IPS-15b (cell line): ENCODE measurements at regions not wholly inside any gene's neighbourhood (a gene's known extent, or its start where the extent isn't known, plus 50 kb on each side); places are given as distances from the start of the nearest gene placed in this dataset.

ENCODE experiments used
- H3K27me3 ChIP-seq: one replicate; pipeline ENCODE4 v1.6.1; 2013; ENCODE audit warnings: low read length; ENCODE audit not compliant: control insufficient read depth, insufficient read depth
- H3K36me3 ChIP-seq: one replicate; pipeline ENCODE4 v1.6.1; 2013; ENCODE audit warnings: low read length; ENCODE audit not compliant: control insufficient read depth, insufficient read depth
- H3K4me1 ChIP-seq: one replicate; pipeline ENCODE4 v1.6.1; 2013; ENCODE audit warnings: mild to moderate bottlenecking, low read length; ENCODE audit not compliant: control insufficient read depth, insufficient read depth
- H3K4me3 ChIP-seq: one replicate; pipeline ENCODE4 v1.5.1; 2013; ENCODE audit warnings: low read depth, low read length
- H3K9ac ChIP-seq: one replicate; pipeline ENCODE4 v1.6.1; 2013; ENCODE audit warnings: low read depth, mild to moderate bottlenecking, low read length
- H3K9me3 ChIP-seq: one replicate; pipeline ENCODE4 v1.6.1; 2013; ENCODE audit warnings: mild to moderate bottlenecking, low read length; ENCODE audit not compliant: control insufficient read depth, insufficient read depth

- H3K4me3 ChIP-seq, result no peak overlapping the region
- no peaks in the 10 kb centered on the region for H3K36me3 ChIP-seq
- no peaks in the 10 kb centered on the region for H3K27me3 ChIP-seq
- no peaks in the 10 kb centered on the region for H3K4me1 ChIP-seq
- H3K9me3 ChIP-seq, result no peaks in the 10 kb centered on the region
- H3K9ac ChIP-seq, result no peak overlapping the region
Measured at GRCh38 chr7:15998617-15999016, 312.1 kb upstream of the MEOX2 start.

GRCh38 chr7:15995027-15995426 is 308.5 kb upstream of the MEOX2 start:
- H3K4me3 ChIP-seq, result no peak overlapping the region
- H3K27me3 ChIP-seq, result no peaks in the 10 kb centered on the region
- H3K36me3 ChIP-seq, result no peaks in the 10 kb centered on the region
- H3K4me1 ChIP-seq, result no peaks in the 10 kb centered on the region
- no peaks in the 10 kb centered on the region for H3K9me3 ChIP-seq
- H3K9ac ChIP-seq, result no peak overlapping the region

GRCh38 chr7:15989194-15989593 is 302.7 kb upstream of the MEOX2 start:
- Histone ChIP-seq H3K36me3 (no peaks in the 10 kb centered on the region), H3K9me3 (no peaks in the 10 kb centered on the region), H3K27me3 (no peaks in the 10 kb centered on the region), H3K4me3 (no peak overlapping the region), H3K4me1 (peaks cover 15% of the 10 kb centered on the region), H3K9ac (no peak overlapping the region)

- no peak overlapping the region for H3K4me3 ChIP-seq
- H3K9me3 ChIP-seq, result no peaks in the 10 kb centered on the region
- H3K4me1 ChIP-seq, result peaks cover 15% of the 10 kb centered on the region
- no peaks in the 10 kb centered on the region for H3K27me3 ChIP-seq
- no peak overlapping the region for H3K9ac ChIP-seq
- H3K36me3 ChIP-seq, result no peaks in the 10 kb centered on the region
Measured at GRCh38 chr7:15985587-15986384, 299.3 kb upstream of the MEOX2 start.

GRCh38 chr7:15977663-15978062 is 291.2 kb upstream of the MEOX2 start:
- Histone ChIP-seq H3K9me3 (no peaks in the 10 kb centered on the region), H3K4me1 (no peaks in the 10 kb centered on the region), H3K36me3 (no peaks in the 10 kb centered on the region), H3K4me3 (no peak overlapping the region), H3K9ac (no peak overlapping the region), H3K27me3 (no peaks in the 10 kb centered on the region)

- Histone ChIP-seq H3K4me3 (no peak overlapping the region), H3K27me3 (no peaks in the 10 kb centered on the region), H3K4me1 (no peaks in the 10 kb centered on the region), H3K36me3 (no peaks in the 10 kb centered on the region), H3K9ac (no peak overlapping the region), H3K9me3 (no peaks in the 10 kb centered on the region)
Measured at GRCh38 chr7:15972862-15973275, 286.4 kb upstream of the MEOX2 start.

- no peaks in the 10 kb centered on the region for H3K36me3 ChIP-seq
- H3K4me1 ChIP-seq, result no peaks in the 10 kb centered on the region
- H3K27me3 ChIP-seq, result no peaks in the 10 kb centered on the region
- no peak overlapping the region for H3K9ac ChIP-seq
- H3K4me3 ChIP-seq, result no peak overlapping the region
- H3K9me3 ChIP-seq, result no peaks in the 10 kb centered on the region
Measured at GRCh38 chr7:15967551-15967950, 281.1 kb upstream of the MEOX2 start.

GRCh38 chr7:15967121-15967520 is 280.6 kb upstream of the MEOX2 start:
- Histone ChIP-seq H3K4me1 (no peaks in the 10 kb centered on the region), H3K9me3 (no peaks in the 10 kb centered on the region), H3K4me3 (no peak overlapping the region), H3K36me3 (no peaks in the 10 kb centered on the region), H3K27me3 (no peaks in the 10 kb centered on the region), H3K9ac (no peak overlapping the region)

- Histone ChIP-seq H3K9ac (no peak overlapping the region), H3K4me3 (no peak overlapping the region), H3K36me3 (no peaks in the 10 kb centered on the region), H3K27me3 (no peaks in the 10 kb centered on the region), H3K9me3 (no peaks in the 10 kb centered on the region), H3K4me1 (no peaks in the 10 kb centered on the region)
Measured at GRCh38 chr7:15963206-15963605, 276.7 kb upstream of the MEOX2 start.

- Histone ChIP-seq H3K9me3 (no peaks in the 10 kb centered on the region), H3K9ac (no peak overlapping the region), H3K4me1 (no peaks in the 10 kb centered on the region), H3K27me3 (no peaks in the 10 kb centered on the region), H3K4me3 (no peak overlapping the region), H3K36me3 (no peaks in the 10 kb centered on the region)
Measured at GRCh38 chr7:15954671-15955354, 268.3 kb upstream of the MEOX2 start.

GRCh38 chr7:15950299-15950698 is 263.8 kb upstream of the MEOX2 start:
- Histone ChIP-seq H3K9me3 (no peaks in the 10 kb centered on the region), H3K36me3 (no peaks in the 10 kb centered on the region), H3K27me3 (no peaks in the 10 kb centered on the region), H3K4me3 (no peak overlapping the region), H3K4me1 (no peaks in the 10 kb centered on the region), H3K9ac (no peak overlapping the region)

GRCh38 chr7:15947754-15948153 is 261.3 kb upstream of the MEOX2 start:
- Histone ChIP-seq H3K9me3 (no peaks in the 10 kb centered on the region), H3K9ac (no peak overlapping the region), H3K27me3 (no peaks in the 10 kb centered on the region), H3K4me1 (no peaks in the 10 kb centered on the region), H3K36me3 (no peaks in the 10 kb centered on the region), H3K4me3 (no peak overlapping the region)
